ENCODE measurements at regions not wholly inside any gene's neighbourhood (a gene's known extent, or its start where the extent isn't known, plus 50 kb on each side); places are given as distances from the start of the nearest gene placed in this dataset.

DNA sequence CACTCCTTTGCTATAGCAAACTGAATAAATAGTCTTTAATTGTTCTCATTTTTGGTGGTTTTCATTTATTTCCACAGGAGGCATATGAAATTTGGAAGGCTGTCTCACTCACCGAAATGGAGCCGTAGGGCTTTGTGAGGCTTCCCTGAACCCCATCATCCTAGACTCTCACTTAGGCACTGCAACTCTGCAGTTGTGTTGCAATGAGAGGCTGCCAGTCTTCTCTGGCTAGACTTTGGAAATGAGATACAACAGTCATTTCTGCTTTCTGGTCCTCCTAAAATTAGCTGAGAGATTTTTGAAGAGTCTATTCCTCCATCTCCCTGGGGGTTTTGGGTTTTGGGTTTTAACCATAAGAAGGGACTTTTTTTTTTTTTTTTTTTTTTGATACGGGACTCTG, 146.5 kb downstream of the SH3BGRL start:
- DNase-seq (ENCODE audit: low read depth in 1 of 2, low spot score in 2 of 2), result no peak
- Histone ChIP-seq H2BK20ac (ENCODE audit: low read length) (no peak overlapping the region), H2BK120ac (replicated peaks; ENCODE audit: low read depth, low read length) (no peak overlapping the region), H3K9me3 (ENCODE audit: insufficient read depth in 2 of 2, low read depth in 1 of 2, low read length in 1 of 2) (peaks cover 0 to 5% of the 10 kb centered on the region in 2 experiments; a peak in 1 of 4 replicates), H3K27me3 (replicated peaks in 1 of 4; ENCODE audit: control insufficient read depth in 3 of 4, extremely low read depth in 1 of 4, insufficient read depth in 3 of 4, low read length in 3 of 4) (no peaks in the 10 kb centered on the region), H3K27ac (ENCODE audit: low read depth, low read length) (no peak overlapping the region), H3K14ac (ENCODE audit: insufficient read length) (no peak overlapping the region), H2AFZ (ENCODE audit: low read length) (no peak overlapping the region), H3K4me3 (ENCODE audit: extremely low read depth in 1 of 4, insufficient read depth in 2 of 4, low read depth in 3 of 4, low read length in 4 of 4) (no peak overlapping the region), H3K4me2 (ENCODE audit: insufficient read depth in 1 of 2, low read depth in 2 of 2, low read length in 2 of 2) (no peak overlapping the region), H3K36me3 (ENCODE audit: control insufficient read depth in 2 of 4, insufficient read depth in 4 of 4, low read length in 3 of 4) (no peaks in the 10 kb centered on the region), H2BK15ac (ENCODE audit: low read length) (no peak overlapping the region), H4K20me1 (replicated peaks in 1 of 2; ENCODE audit: control insufficient read depth in 1 of 2, insufficient read depth in 2 of 2, low read length in 2 of 2) (no peaks in the 10 kb centered on the region), H3K4ac (replicated peaks; ENCODE audit: insufficient read length, low read depth, low read length) (no peak overlapping the region), H3K79me1 (ENCODE audit: low read depth, low read length) (no peaks in the 10 kb centered on the region), H2AK5ac (ENCODE audit: low read depth, low read length) (no peak overlapping the region), H3K56ac (replicated peaks; ENCODE audit: insufficient read length, low read depth, low read length) (no peak overlapping the region), H2BK12ac (ENCODE audit: low read depth, low read length) (no peak overlapping the region), H3K9ac (replicated peaks in 1 of 4; ENCODE audit: extremely low read depth in 1 of 4, low read depth in 3 of 4, low read length in 3 of 4) (no peak overlapping the region), H4K91ac (replicated peaks; ENCODE audit: insufficient read length, low read length) (no peak overlapping the region), H4K5ac (ENCODE audit: insufficient read length, low read depth, low read length) (no peak overlapping the region), H3K18ac (ENCODE audit: extremely low read depth, low read length) (no peak overlapping the region), H3K23ac (ENCODE audit: insufficient read length) (no peak overlapping the region), H3K79me2 (ENCODE audit: control insufficient read depth in 1 of 2, insufficient read depth in 2 of 2, low read length in 2 of 2) (no peaks in the 10 kb centered on the region), H4K8ac (ENCODE audit: extremely low read depth, insufficient read depth, low read length) (no peak overlapping the region), H3K4me1 (replicated peaks in 1 of 4; ENCODE audit: control insufficient read depth in 3 of 4, insufficient read depth in 4 of 4, low read length in 3 of 4) (no peaks in the 10 kb centered on the region), H2BK5ac (ENCODE audit: low read depth, low read length) (no peak overlapping the region), H3K23me2 (ENCODE audit: low read depth, low read length) (no peaks in the 10 kb centered on the region)
- ChIA-PET CTCF (ENCODE audit: partially characterized antibody) (interaction anchor here (1.1 to 1.3 kb wide), 2 partner anchors 13 to 29 kb away, joined by 3 to 4 read pairs; no protein-coding TSS in a partner anchor), POLR2A (ENCODE audit: partially characterized antibody) (interaction anchor here (0.6 kb wide), 1 partner anchor 138 kb away, joined by 4 read pairs; no protein-coding TSS in a partner anchor)
- 95% methylated on average over 2 of the region's 3 CpGs; no CpG with 5 or more reads in 1 of the 2 experiments for WGBS, 2 experiments (ENCODE audit: extremely low coverage in 1 of 2, insufficient coverage in 1 of 2, insufficient read length in 1 of 2, insufficient replicate concordance in 2 of 2, low coverage in 1 of 2, low lambda C conversion rate in 2 of 2, missing lambda C conversion rate in 1 of 2)
- no peak for FAIRE-seq
- TF ChIP-seq RAD21 (IDR thresholded peaks at IDR 0.05 in 1 of 2, conservative IDR thresholded peaks at IDR 0.05 in 1 of 2; ENCODE audit: low read depth in 2 of 2, low read length in 2 of 2) (no peak), CHD1 (IDR thresholded peaks at IDR 0.05; ENCODE audit: low read depth, low read length) (no peak), SIX5 (IDR thresholded peaks at IDR 0.05; ENCODE audit: low read depth, low read length) (no peak), SIN3A (conservative IDR thresholded peaks at IDR 0.05 in 1 of 2, IDR thresholded peaks at IDR 0.05 in 1 of 2; ENCODE audit: low read depth in 1 of 2, low read length in 2 of 2) (no peak), TCF12 (IDR thresholded peaks at IDR 0.05; ENCODE audit: low read depth, low read length) (no peak), GTF2F1 (IDR thresholded peaks at IDR 0.05; ENCODE audit: borderline replicate concordance, low read depth, low read length) (no peak), ZNF274 (IDR thresholded peaks at IDR 0.05; ENCODE audit: borderline replicate concordance, extremely low read depth, low read length) (no peak), CHD2 (IDR thresholded peaks at IDR 0.05; ENCODE audit: low read length) (no peak), ASH2L (IDR thresholded peaks at IDR 0.05; ENCODE audit: low read length) (no peak), TAF1 (IDR thresholded peaks at IDR 0.05; ENCODE audit: low read depth, low read length) (no peak), SP1 (IDR thresholded peaks at IDR 0.05; ENCODE audit: low read depth, low read length) (no peak), TAF7 (optimal IDR thresholded peaks at IDR 0.05; ENCODE audit: borderline replicate concordance, low read depth, low read length) (no peak), HDAC6 (IDR thresholded peaks at IDR 0.05; ENCODE audit: low read depth, low read length) (no peak), CBX5 (IDR thresholded peaks at IDR 0.05; ENCODE audit: low read depth, low read length) (no peak), TBP (IDR thresholded peaks at IDR 0.05; ENCODE audit: low read depth, low read length) (no peak), NANOG (IDR thresholded peaks at IDR 0.05; ENCODE audit: insufficient read depth, low read depth, low read length, poor library complexity, severe bottlenecking) (no peak)
